Right atrium auricular region (tissue), 2 donors: ENCODE measurements at regions not wholly inside any gene's neighbourhood (a gene's known extent, or its start where the extent isn't known, plus 50 kb on each side); places are given as distances from the start of the nearest gene placed in this dataset.

Experiments used
- DNase-seq: peaks from one replicate; pipeline ENCODE4 v3.0.0-alpha.2; 2019; ENCODE audit warnings: low spot score
- H3K27ac ChIP-seq, 2 donors: fragments of 200-600 bp; sonication (generic); 1 replicate in 1 of 2; 2 replicates in 1 of 2; pipeline ENCODE4 v1.5.1; 2016 to 2019
- H3K27me3 ChIP-seq, 2 donors: fragments of 200-600 bp; sonication (generic); one replicate each; pipeline versions ENCODE4 v1.5.1 to v1.6.0; 2017 to 2019
- H3K36me3 ChIP-seq: fragments of 200-600 bp; sonication (generic); one replicate; pipeline ENCODE4 v1.5.1; 2016
- H3K4me1 ChIP-seq, 2 donors: fragments of 200-600 bp; sonication (generic); one replicate each; pipeline versions ENCODE4 v1.5.1 to v1.6.0; 2017 to 2019
- H3K4me3 ChIP-seq, 2 donors: fragments of 200-600 bp; sonication (generic); 1 replicate in 1 of 2; 2 replicates in 1 of 2; pipeline ENCODE4 v1.5.1; 2017 to 2019; ENCODE audit warnings: mild to moderate bottlenecking in 1 of 2, moderate library complexity in 1 of 2
- H3K9me3 ChIP-seq, 2 donors: fragments of 200-600 bp; sonication (generic); one replicate each; pipeline ENCODE4 v1.5.1; 2019
- TF ChIP-seq, protein P1 (sequence below), 2 donors: fragments of 200-600 bp; sonication (generic); IDR thresholded peaks; one replicate each; pipeline ENCODE4 v1.5.1; 2019; ENCODE audit warnings: antibody characterized with exemption in 2 of 2

DNA sequence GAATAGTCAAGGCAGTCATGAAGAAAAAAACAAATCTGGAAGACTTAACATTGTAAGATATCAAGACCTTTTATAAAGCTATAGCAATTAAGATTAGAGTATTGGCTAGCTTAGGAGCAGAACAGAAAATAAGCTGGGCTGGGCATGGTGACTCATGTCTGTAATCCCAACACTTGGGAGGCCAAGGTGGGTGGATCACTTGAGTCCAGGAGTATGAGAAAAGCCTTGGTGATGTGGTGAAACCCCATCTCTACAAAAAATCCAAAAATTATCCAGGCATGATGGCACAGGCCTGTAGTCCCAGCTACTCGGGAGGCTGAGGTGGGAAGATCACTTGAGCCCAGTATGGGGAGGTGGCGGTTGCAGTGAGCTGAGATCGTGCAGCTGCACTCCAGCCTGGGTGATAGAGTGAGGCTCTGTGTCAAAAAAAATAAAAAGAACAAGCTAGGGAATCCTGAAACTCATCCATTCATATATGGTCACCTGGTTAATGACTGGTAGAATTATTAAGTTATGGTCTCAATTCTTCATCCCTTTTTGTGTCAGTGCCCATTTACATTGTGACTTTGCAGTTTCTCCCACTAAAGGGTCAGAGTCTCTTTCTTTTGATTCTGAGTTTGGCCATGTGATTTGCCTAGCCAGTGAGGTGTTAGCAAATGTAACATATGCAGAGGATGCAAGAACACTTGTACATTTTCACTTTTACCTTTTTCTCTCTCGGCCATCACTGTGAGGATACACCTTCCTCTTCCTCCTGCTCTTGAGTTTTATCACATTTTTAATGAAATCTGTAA is 144.6 kb upstream of the SGCD start:
- DNase-seq = no peak
- no peaks in the 10 kb centered on the region for H3K4me1 ChIP-seq
- peaks cover 0 to 13% of the 10 kb centered on the region in 2 donors for H3K9me3 ChIP-seq

DNA sequence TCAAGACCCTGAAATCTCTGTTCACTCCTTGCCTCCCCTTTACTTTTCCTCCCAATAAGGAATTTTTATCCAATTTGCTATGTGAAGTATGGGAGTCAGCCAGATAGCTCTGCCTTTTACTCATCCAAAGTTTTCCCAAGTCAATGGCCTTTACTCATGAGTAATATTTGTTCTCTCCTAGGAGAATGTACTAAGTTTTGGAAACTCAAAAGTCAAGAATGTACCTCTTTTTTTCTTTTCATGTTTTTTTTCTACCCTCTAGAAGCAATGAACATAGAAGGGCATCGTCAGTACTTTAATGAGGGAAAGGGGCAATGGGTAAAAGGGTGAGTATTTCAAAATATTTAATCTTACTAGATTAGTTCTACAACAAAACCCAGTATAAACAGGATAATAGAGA is 140.2 kb upstream of the SGCD start:
- Histone ChIP-seq H3K9me3 (peaks cover 0 to 1% of the 10 kb centered on the region in 2 donors), H3K4me3 (no peak overlapping the region), H3K27me3 (no peaks in the 10 kb centered on the region), H3K4me1 (no peaks in the 10 kb centered on the region), H3K27ac (no peak overlapping the region), H3K36me3 (no peaks in the 10 kb centered on the region)
- no peak for DNase-seq
- TF ChIP-seq, protein P1, sequence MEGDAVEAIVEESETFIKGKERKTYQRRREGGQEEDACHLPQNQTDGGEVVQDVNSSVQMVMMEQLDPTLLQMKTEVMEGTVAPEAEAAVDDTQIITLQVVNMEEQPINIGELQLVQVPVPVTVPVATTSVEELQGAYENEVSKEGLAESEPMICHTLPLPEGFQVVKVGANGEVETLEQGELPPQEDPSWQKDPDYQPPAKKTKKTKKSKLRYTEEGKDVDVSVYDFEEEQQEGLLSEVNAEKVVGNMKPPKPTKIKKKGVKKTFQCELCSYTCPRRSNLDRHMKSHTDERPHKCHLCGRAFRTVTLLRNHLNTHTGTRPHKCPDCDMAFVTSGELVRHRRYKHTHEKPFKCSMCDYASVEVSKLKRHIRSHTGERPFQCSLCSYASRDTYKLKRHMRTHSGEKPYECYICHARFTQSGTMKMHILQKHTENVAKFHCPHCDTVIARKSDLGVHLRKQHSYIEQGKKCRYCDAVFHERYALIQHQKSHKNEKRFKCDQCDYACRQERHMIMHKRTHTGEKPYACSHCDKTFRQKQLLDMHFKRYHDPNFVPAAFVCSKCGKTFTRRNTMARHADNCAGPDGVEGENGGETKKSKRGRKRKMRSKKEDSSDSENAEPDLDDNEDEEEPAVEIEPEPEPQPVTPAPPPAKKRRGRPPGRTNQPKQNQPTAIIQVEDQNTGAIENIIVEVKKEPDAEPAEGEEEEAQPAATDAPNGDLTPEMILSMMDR (IDR thresholded peaks at IDR 0.05) = no peak

More for the DNA sequence above, 144.6 kb upstream of the SGCD start:
- H3K36me3 ChIP-seq = no peaks in the 10 kb centered on the region
- TF ChIP-seq, protein P1 (IDR thresholded peaks at IDR 0.05) = no peak
- no peaks in the 10 kb centered on the region for H3K27me3 ChIP-seq
- no peak overlapping the region for H3K27ac ChIP-seq
- H3K4me3 ChIP-seq = no peak overlapping the region

DNA sequence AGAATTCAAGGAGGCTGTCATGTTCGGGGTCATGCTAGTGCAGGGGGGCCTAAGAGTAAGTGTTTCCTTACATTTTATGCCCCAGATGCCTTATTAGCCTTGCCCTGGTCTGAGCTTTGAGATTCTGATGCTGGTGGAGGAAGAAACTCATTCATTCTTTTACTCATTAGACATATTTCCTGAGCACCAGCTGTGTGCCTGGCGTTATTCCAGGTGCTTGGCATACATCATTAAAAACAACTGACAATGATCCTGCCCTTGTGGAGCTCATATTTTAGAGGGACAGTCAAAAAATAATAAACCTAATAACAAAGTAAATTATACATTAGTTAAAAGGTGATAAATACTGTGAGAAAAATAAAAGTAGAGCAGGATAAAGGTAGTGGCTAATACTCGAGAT is 138.9 kb upstream of the SGCD start:
- no peak for DNase-seq
- H3K4me3 ChIP-seq = no peak overlapping the region
- H3K9me3 ChIP-seq = no peaks in the 10 kb centered on the region
- no peaks in the 10 kb centered on the region for H3K36me3 ChIP-seq
- H3K27me3 ChIP-seq = no peaks in the 10 kb centered on the region
- no peaks in the 10 kb centered on the region for H3K4me1 ChIP-seq
- TF ChIP-seq, protein P1 (IDR thresholded peaks at IDR 0.05) = no peak
- H3K27ac ChIP-seq = no peak overlapping the region

DNA sequence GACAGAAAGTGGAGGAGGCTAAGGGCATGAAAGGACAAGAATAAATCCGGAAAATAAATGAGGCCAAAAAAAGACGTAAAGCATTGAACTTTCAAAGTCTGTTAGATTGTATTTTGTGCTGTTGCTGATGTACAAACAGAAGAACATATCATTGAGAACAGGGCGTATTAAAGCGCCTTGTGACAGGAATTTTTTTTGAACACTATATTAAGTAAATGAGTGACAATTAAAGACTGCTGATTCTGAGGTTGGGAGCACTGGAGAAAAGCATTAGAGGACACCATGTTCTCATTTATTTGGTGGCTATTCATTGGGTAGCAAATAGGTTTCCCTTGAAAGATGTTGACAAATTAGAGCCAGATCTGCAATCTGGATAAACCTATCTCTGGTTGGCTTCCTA is 137.3 kb upstream of the SGCD start:
- Histone ChIP-seq H3K4me1 (no peaks in the 10 kb centered on the region), H3K36me3 (no peaks in the 10 kb centered on the region), H3K4me3 (no peak overlapping the region), H3K27ac (no peak overlapping the region), H3K27me3 (no peaks in the 10 kb centered on the region), H3K9me3 (no peaks in the 10 kb centered on the region)
- no peak for DNase-seq
- TF ChIP-seq, protein P1 (IDR thresholded peaks at IDR 0.05) = no peak

DNA sequence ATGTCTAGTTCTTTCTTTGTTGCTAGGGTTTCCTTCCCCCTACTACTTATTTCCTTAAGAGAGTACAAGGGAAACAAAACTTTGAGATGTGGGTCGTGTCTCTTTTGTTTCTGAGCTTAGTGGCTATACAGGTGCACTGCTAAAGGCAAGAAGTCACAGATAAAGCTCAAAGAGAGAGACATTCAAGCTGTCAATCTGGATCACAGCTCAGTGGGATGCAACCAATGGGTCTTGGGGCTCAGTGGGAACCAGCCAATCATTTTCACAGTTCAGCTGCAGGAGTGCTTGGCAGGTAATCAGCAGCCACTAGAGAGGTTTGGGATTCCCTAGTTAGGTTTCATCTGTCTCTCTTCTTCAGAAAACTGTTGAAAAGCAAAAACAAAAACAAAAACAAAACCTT is 135.4 kb upstream of the SGCD start:
- Histone ChIP-seq H3K36me3 (no peaks in the 10 kb centered on the region), H3K4me3 (no peak overlapping the region), H3K9me3 (no peaks in the 10 kb centered on the region), H3K27ac (no peak overlapping the region), H3K27me3 (no peaks in the 10 kb centered on the region), H3K4me1 (no peaks in the 10 kb centered on the region)
- TF ChIP-seq, protein P1 (IDR thresholded peaks at IDR 0.05) = no peak
- DNase-seq = no peak
